ENCODE measurements at regions not wholly inside any gene's neighbourhood (a gene's known extent, or its start where the extent isn't known, plus 50 kb on each side); places are given as distances from the start of the nearest gene placed in this dataset.

- Histone ChIP-seq H3K4me3 (no peak overlapping the region), H3K9me3 (no peaks in the 10 kb centered on the region), H3K4me2 (no peak overlapping the region), H3K4me1 (no peaks in the 10 kb centered on the region), H3K27ac (no peak overlapping the region)
- FAIRE-seq (no peak), ATAC-seq (no peak), DNase-seq (ENCODE audit: low read depth in 1 of 2, low spot score in 1 of 2) (peak in 1 of 2 experiments; percentile 4)
- ChIA-PET CTCF (no interaction called here), POLR2A (no interaction called here)
- TF ChIP-seq HEYL (CRISPR knock-in tag; IDR thresholded peaks at IDR 0.05) (no peak), RAD21 (conservative IDR thresholded peaks at IDR 0.05 in 1 of 2, IDR thresholded peaks at IDR 0.05 in 1 of 2) (0 out of 5 replicates have a peak, but pooled peaks of 1 of the 2 experiments have one; percentile 3), SREBF2 (IDR thresholded peaks at IDR 0.05) (no peak)
- 76% methylated on average over 3 of the region's 3 CpGs for WGBS (ENCODE audit: missing lambda C conversion rate)
Measured at GRCh38 chr3:21839592-21839991, 88.6 kb upstream of the ZNF385D start.

GRCh38 chr3:21847005-21847404, 96.0 kb upstream of the ZNF385D start:
- DNase-seq (ENCODE audit: low read depth in 1 of 2, low spot score in 1 of 2) (no peak), ATAC-seq (no peak), FAIRE-seq (no peak)
- Histone ChIP-seq H3K9me3 (no peaks in the 10 kb centered on the region), H3K4me1 (no peaks in the 10 kb centered on the region), H3K4me3 (no peak overlapping the region), H3K4me2 (no peak overlapping the region), H3K27ac (no peak overlapping the region)
- CTCF ChIA-PET: interaction anchor here (0.6 kb wide), 1 partner anchor 152 kb away, joined by 3 read pairs; no protein-coding TSS in a partner anchor
- POLR2A ChIA-PET: no interaction called here
- TF ChIP-seq FOSL2 (IDR thresholded peaks at IDR 0.05) (no peak), FOSL2 (CRISPR knock-in tag; IDR thresholded peaks at IDR 0.05) (peak; percentile 72), MAFK (IDR thresholded peaks at IDR 0.05; ENCODE audit: partially characterized antibody) (peak; percentile 45), CEBPB (IDR thresholded peaks at IDR 0.05) (no peak)
- WGBS (ENCODE audit: missing lambda C conversion rate): 1% methylated on average over 2 of the region's 2 CpGs

- CTCF ChIA-PET: no interaction called here
- no peaks in the 10 kb centered on the region for H3K4me1 ChIP-seq
- no peaks in the 10 kb centered on the region for H3K9me3 ChIP-seq
- DNase-seq (ENCODE audit: low read depth in 1 of 2, low spot score in 1 of 2) (no peak), FAIRE-seq (no peak), ATAC-seq (no peak)
- POLR2A ChIA-PET: no interaction called here
- no peak overlapping the region for H3K27ac ChIP-seq
- H3K4me3 ChIP-seq: no peak overlapping the region
- TF ChIP-seq ZSCAN20 (CRISPR knock-in tag; IDR thresholded peaks at IDR 0.05) (no peak), CHD4 (IDR thresholded peaks at IDR 0.05; ENCODE audit: borderline replicate concordance) (no peak), JUN (IDR thresholded peaks at IDR 0.05) (no peak), CEBPB (IDR thresholded peaks at IDR 0.05) (no peak), RFX5 (IDR thresholded peaks at IDR 0.05) (no peak), FOXS1 (CRISPR knock-in tag; IDR thresholded peaks at IDR 0.05) (no peak), RAD21 (conservative IDR thresholded peaks at IDR 0.05 in 1 of 2, IDR thresholded peaks at IDR 0.05 in 1 of 2) (no peak), CBX2 (IDR thresholded peaks at IDR 0.05; ENCODE audit: borderline replicate concordance, low read depth) (no peak)
- 23% methylated on average over 10 of the region's 10 CpGs for WGBS (ENCODE audit: missing lambda C conversion rate)
- H3K4me2 ChIP-seq: no peak overlapping the region
Measured at GRCh38 chr3:21859124-21860081, 108.4 kb upstream of the ZNF385D start.

GRCh38 chr3:21860082-21860475, 109.1 kb upstream of the ZNF385D start:
- Histone ChIP-seq H3K27ac (no peak overlapping the region), H3K4me2 (no peak overlapping the region), H3K9me3 (no peaks in the 10 kb centered on the region), H3K4me1 (no peaks in the 10 kb centered on the region), H3K4me3 (no peak overlapping the region)
- ChIA-PET CTCF (no interaction called here), POLR2A (no interaction called here)
- FAIRE-seq: no peak
- no peak for TF ChIP-seq ZFP36 (IDR thresholded peaks at IDR 0.05; ENCODE audit: borderline replicate concordance, partially characterized antibody)
- ATAC-seq: no peak
- no peak for DNase-seq (ENCODE audit: low read depth in 1 of 2, low spot score in 1 of 2)
- 0% methylated on average over 1 of the region's 1 CpG for WGBS (ENCODE audit: missing lambda C conversion rate)

- Histone ChIP-seq H3K9me3 (no peaks in the 10 kb centered on the region), H3K4me1 (no peaks in the 10 kb centered on the region), H3K27ac (no peak overlapping the region), H3K4me2 (no peak overlapping the region), H3K4me3 (no peak overlapping the region)
- DNase-seq (ENCODE audit: low read depth in 1 of 2, low spot score in 1 of 2) (no peak), ATAC-seq (no peak), FAIRE-seq (no peak)
- TF ChIP-seq HEYL (CRISPR knock-in tag; IDR thresholded peaks at IDR 0.05) (no peak), SREBF2 (IDR thresholded peaks at IDR 0.05) (no peak), CEBPB (IDR thresholded peaks at IDR 0.05) (no peak), HOXB13 (CRISPR knock-in tag; IDR thresholded peaks at IDR 0.05; ENCODE audit: low read depth) (no peak), KDM1A (IDR thresholded peaks at IDR 0.05; ENCODE audit: low read depth) (no peak), MAX (IDR thresholded peaks at IDR 0.05) (no peak), CBX8 (IDR thresholded peaks at IDR 0.05) (no peak), POLR2AphosphoS2 (conservative IDR thresholded peaks at IDR 0.05; ENCODE audit: low read length) (no peak)
- POLR2A ChIA-PET: no interaction called here
- CTCF ChIA-PET: no interaction called here
- 5% methylated on average over 1 of the region's 1 CpG for WGBS (ENCODE audit: missing lambda C conversion rate)
Measured at GRCh38 chr3:21860657-21861056, 109.6 kb upstream of the ZNF385D start.
